C4-2B (cell line): ENCODE measurements at regions not wholly inside any gene's neighbourhood (a gene's known extent, or its start where the extent isn't known, plus 50 kb on each side); places are given as distances from the start of the nearest gene placed in this dataset.
"Not testable (repeated sequence)": the region's sequence is repeated elsewhere in the genome, so short reads cannot be mapped to it uniquely, and the experiment has no call there.

Experiments
- H3K27ac ChIP-seq: fragments of 450-650 bp; 2 replicates; pipeline ENCODE4 v1.5.1; 2017
- ZFX ChIP-seq: fragments of 450-650 bp; IDR thresholded peaks from 2 replicates; pipeline ENCODE4 v1.6.1; 2017
- TF ChIP-seq, protein P1 (sequence below): fragments of 450-650 bp; conservative IDR thresholded peaks from 2 replicates; pipeline ENCODE4 v1.5.1; 2017; ENCODE audit warnings: mild to moderate bottlenecking

GRCh38 chr6:139964737-139965136, 590.3 kb upstream of the CITED2 start:
- TF ChIP-seq ZFX, result no peak
- TF ChIP-seq, protein P1, sequence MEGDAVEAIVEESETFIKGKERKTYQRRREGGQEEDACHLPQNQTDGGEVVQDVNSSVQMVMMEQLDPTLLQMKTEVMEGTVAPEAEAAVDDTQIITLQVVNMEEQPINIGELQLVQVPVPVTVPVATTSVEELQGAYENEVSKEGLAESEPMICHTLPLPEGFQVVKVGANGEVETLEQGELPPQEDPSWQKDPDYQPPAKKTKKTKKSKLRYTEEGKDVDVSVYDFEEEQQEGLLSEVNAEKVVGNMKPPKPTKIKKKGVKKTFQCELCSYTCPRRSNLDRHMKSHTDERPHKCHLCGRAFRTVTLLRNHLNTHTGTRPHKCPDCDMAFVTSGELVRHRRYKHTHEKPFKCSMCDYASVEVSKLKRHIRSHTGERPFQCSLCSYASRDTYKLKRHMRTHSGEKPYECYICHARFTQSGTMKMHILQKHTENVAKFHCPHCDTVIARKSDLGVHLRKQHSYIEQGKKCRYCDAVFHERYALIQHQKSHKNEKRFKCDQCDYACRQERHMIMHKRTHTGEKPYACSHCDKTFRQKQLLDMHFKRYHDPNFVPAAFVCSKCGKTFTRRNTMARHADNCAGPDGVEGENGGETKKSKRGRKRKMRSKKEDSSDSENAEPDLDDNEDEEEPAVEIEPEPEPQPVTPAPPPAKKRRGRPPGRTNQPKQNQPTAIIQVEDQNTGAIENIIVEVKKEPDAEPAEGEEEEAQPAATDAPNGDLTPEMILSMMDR, result no peak
- H3K27ac ChIP-seq, result no peak overlapping the region

GRCh38 chr6:139962654-139963347, 588.4 kb upstream of the CITED2 start:
- H3K27ac ChIP-seq, result no peak overlapping the region
- TF ChIP-seq, protein P1, result no peak
- TF ChIP-seq ZFX, result no peak

- TF ChIP-seq, protein P1, result no peak
- no peak for TF ChIP-seq ZFX
- no peak overlapping the region for H3K27ac ChIP-seq
These were observed 586.7 kb upstream of the CITED2 start for GRCh38 chr6:139961190-139961589.

- no peak overlapping the region for H3K27ac ChIP-seq
- TF ChIP-seq, protein P1, result no peak
- TF ChIP-seq ZFX, result no peak
These were observed 586.2 kb upstream of the CITED2 start for GRCh38 chr6:139960671-139961070.

- no peak overlapping the region for H3K27ac ChIP-seq
- TF ChIP-seq ZFX, result no peak
- TF ChIP-seq, protein P1, result no peak
These were observed 581.1 kb upstream of the CITED2 start for GRCh38 chr6:139955366-139956155.

- no peak overlapping the region for H3K27ac ChIP-seq
These were observed 580.1 kb upstream of the CITED2 start for GRCh38 chr6:139954463-139955071.

DNA sequence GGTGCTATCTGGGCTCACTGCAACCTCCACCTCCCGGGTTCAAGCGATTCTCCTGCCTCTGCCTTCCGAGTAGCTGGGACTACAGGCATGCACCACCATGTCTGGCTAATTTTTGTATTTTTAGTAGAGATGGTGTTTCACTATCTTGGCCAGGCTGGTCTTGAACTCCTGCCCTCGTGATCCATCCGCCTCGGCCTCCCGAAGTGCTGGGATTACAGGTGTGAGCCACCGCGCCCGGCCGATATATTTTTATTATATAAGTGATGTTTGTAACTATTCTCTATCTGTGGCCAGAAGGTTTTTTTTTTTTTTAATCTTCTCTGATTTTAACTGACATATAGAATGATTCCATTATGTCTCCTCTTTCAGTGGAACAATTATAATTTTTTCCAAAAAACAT, 579.3 kb upstream of the CITED2 start:
- H3K27ac ChIP-seq, result not testable (repeated sequence)

More at GRCh38 chr6:139954463-139955071, 580.1 kb upstream of the CITED2 start:
- TF ChIP-seq, protein P1, result no peak
- no peak for TF ChIP-seq ZFX
